Chondrocyte (in vitro differentiated cells): ENCODE measurements at regions not wholly inside any gene's neighbourhood (a gene's known extent, or its start where the extent isn't known, plus 50 kb on each side); places are given as distances from the start of the nearest gene placed in this dataset.

ENCODE experiments used
- DNase-seq: peaks from one replicate; pipeline ENCODE4 v3.0.0; 2021; ENCODE audit warnings: mixed read lengths, low spot score
- H3K27ac Mint-ChIP-seq: one replicate; pipeline ENCODE4 v1.8.0; 2021; ENCODE audit warnings: mild to moderate bottlenecking, moderate library complexity, mixed read lengths; ENCODE audit not compliant: unreplicated experiment
- H3K27me3 Mint-ChIP-seq: 2 replicates; pipeline ENCODE4 v1.8.0; 2021; ENCODE audit warnings: low read depth, mixed read lengths
- H3K36me3 Mint-ChIP-seq: 2 replicates; pipeline ENCODE4 v1.8.0; 2021; ENCODE audit warnings: low read depth, mixed read lengths
- H3K4me1 Mint-ChIP-seq: 2 replicates; pipeline ENCODE4 v1.8.0; 2021; ENCODE audit warnings: low read depth, mild to moderate bottlenecking, mixed read lengths
- H3K4me3 Mint-ChIP-seq: one replicate; pipeline ENCODE4 v1.8.0; 2021; ENCODE audit warnings: mild to moderate bottlenecking, moderate library complexity, mixed read lengths; ENCODE audit not compliant: unreplicated experiment
- H3K9me3 Mint-ChIP-seq: 2 replicates; pipeline ENCODE4 v1.8.0; 2021; ENCODE audit warnings: low read depth, mixed read lengths
- TF ChIP-seq, protein P1 (sequence below): fragments of 200-600 bp; sonication (generic); IDR thresholded peaks from 2 replicates; pipeline ENCODE4 v1.5.0; 2021; ENCODE audit warnings: antibody characterized with exemption, mild to moderate bottlenecking, moderate library complexity

DNA sequence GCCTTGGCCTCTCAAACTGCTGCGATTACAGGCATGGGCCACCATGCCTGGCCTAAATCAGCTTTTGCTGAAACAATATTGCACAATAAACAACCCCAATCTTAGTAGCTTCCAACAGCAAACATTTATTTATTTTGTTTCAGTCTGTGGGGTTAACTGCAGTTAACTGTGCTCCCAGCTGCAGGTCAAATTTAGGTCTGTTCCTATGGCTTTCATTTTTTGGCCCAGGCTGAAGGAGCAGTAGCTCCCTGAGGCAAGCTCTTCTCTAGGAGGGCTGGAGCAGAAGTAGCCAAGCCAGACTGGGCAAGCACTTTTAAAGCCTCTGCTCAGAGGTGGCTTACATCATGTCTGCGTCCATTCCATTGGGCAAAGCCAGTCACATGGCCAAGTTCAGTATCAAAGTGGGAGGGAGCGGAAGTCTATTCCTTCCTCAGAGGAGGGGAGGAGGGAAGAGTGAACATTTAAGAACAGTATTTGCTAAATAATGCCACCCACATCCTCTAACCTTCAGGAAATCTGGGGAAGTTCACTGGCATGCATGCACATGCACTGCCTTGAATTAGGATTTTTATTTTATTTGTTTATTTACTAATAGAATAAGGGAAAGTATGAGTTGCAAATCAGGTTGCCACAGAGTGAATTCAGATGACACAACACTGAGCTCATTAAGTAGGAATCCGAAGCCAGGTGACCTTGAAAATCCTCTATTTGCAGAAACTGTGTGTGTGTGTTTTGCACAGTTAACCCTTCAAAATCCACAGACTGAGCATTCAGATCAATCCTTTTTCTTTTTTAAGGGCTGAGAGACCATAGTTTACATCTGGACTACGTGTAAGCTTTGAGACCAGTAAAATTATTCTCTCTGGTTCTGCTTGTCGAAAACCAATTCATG, 122.0 kb upstream of the SEL1L start:
- no peak for DNase-seq
- H3K27ac Mint-ChIP-seq = no peak overlapping the region
- H3K27me3 Mint-ChIP-seq = peaks cover 1% of the 10 kb centered on the region
- no peak overlapping the region for H3K4me3 Mint-ChIP-seq
- H3K9me3 Mint-ChIP-seq = peaks cover 7% of the 10 kb centered on the region
- TF ChIP-seq, protein P1, sequence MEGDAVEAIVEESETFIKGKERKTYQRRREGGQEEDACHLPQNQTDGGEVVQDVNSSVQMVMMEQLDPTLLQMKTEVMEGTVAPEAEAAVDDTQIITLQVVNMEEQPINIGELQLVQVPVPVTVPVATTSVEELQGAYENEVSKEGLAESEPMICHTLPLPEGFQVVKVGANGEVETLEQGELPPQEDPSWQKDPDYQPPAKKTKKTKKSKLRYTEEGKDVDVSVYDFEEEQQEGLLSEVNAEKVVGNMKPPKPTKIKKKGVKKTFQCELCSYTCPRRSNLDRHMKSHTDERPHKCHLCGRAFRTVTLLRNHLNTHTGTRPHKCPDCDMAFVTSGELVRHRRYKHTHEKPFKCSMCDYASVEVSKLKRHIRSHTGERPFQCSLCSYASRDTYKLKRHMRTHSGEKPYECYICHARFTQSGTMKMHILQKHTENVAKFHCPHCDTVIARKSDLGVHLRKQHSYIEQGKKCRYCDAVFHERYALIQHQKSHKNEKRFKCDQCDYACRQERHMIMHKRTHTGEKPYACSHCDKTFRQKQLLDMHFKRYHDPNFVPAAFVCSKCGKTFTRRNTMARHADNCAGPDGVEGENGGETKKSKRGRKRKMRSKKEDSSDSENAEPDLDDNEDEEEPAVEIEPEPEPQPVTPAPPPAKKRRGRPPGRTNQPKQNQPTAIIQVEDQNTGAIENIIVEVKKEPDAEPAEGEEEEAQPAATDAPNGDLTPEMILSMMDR = no peak
- H3K36me3 Mint-ChIP-seq = no peaks in the 10 kb centered on the region
- no peaks in the 10 kb centered on the region for H3K4me1 Mint-ChIP-seq

DNA sequence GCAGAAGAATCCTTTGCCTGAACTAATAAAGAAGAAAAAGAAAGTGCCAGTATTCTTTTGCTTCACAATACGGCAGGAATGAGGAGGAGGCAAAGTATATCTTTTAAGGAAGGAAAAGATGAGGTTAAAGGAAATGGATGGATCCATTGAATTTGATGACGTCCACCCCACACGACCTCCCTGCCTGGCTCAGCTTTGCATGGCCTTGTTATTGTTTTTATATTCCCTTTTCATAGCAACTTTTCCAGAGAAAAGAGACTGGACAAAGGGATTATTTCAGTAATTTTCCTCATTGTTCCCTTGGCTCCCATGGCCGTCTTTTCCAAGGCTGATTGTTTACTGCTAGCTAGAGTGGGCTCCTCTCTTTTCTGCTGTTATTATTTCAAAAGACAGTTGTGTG, 123.2 kb upstream of the SEL1L start:
- no peaks in the 10 kb centered on the region for H3K36me3 Mint-ChIP-seq

DNA sequence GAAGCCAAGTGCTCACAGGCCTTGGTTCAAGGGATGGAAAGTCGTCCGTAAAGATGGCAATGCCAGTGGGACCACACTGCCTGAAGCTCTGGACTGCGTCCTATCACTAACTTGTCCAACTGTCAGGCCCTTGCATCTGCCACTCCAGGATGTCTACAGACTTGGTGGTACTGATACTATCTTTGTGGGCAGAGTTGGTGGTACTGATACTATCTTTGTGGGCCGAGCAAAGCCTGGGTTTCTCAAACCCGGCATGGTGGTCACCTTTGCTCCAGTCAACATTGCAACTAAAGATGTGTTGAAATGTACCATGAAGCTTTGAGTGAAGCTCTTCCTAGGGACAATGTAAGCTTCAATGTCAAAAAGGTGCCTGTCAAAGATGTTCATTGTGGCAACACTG, 128.4 kb upstream of the SEL1L start:
- no peak overlapping the region for H3K27ac Mint-ChIP-seq
- H3K4me3 Mint-ChIP-seq = no peak overlapping the region
- no peaks in the 10 kb centered on the region for H3K27me3 Mint-ChIP-seq
- no peak for DNase-seq
- no peaks in the 10 kb centered on the region for H3K36me3 Mint-ChIP-seq
- peaks cover 4% of the 10 kb centered on the region for H3K9me3 Mint-ChIP-seq
- no peaks in the 10 kb centered on the region for H3K4me1 Mint-ChIP-seq
- TF ChIP-seq, protein P1 = no peak

More for the DNA sequence above, 123.2 kb upstream of the SEL1L start:
- peaks cover 1% of the 10 kb centered on the region for H3K27me3 Mint-ChIP-seq
- TF ChIP-seq, protein P1 = no peak
- H3K4me3 Mint-ChIP-seq = no peak overlapping the region
- no peak for DNase-seq
- H3K4me1 Mint-ChIP-seq = no peaks in the 10 kb centered on the region
- H3K9me3 Mint-ChIP-seq = peaks cover 7% of the 10 kb centered on the region
- H3K27ac Mint-ChIP-seq = no peak overlapping the region

DNA sequence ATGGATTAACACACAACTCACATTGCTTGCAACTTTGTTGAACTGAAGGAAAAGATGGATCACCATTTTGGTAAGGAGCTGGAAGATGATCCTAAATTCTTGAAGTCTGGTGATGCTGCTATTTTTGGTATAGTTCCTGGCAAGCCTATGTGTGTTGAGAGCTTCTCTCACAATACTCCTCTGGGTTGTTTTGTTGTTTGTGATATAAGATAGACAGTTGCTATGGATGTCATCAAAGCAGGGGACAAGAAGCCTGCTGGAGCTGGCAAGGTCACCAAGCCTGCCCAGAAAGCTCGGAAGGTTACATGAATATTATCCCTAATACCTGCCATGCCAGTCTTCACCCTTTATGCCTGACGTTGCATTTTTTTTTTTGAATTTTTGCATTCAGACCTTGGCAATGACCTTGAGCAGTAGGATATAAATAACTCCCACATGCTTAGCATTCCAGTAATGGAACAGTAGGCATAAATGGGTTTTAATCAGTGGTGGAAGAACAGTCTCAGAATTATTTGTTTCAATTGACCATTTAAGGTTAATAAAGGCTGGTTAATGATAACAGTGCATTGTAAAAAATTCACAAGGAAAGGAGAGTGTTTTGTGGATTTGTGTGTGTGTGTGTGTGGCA, 129.0 kb upstream of the SEL1L start:
- no peak for DNase-seq
- H3K36me3 Mint-ChIP-seq = no peaks in the 10 kb centered on the region
- H3K27ac Mint-ChIP-seq = no peak overlapping the region
- H3K4me1 Mint-ChIP-seq = no peaks in the 10 kb centered on the region
- peaks cover 10% of the 10 kb centered on the region for H3K9me3 Mint-ChIP-seq
- no peaks in the 10 kb centered on the region for H3K27me3 Mint-ChIP-seq
- TF ChIP-seq, protein P1 = no peak
- no peak overlapping the region for H3K4me3 Mint-ChIP-seq

DNA sequence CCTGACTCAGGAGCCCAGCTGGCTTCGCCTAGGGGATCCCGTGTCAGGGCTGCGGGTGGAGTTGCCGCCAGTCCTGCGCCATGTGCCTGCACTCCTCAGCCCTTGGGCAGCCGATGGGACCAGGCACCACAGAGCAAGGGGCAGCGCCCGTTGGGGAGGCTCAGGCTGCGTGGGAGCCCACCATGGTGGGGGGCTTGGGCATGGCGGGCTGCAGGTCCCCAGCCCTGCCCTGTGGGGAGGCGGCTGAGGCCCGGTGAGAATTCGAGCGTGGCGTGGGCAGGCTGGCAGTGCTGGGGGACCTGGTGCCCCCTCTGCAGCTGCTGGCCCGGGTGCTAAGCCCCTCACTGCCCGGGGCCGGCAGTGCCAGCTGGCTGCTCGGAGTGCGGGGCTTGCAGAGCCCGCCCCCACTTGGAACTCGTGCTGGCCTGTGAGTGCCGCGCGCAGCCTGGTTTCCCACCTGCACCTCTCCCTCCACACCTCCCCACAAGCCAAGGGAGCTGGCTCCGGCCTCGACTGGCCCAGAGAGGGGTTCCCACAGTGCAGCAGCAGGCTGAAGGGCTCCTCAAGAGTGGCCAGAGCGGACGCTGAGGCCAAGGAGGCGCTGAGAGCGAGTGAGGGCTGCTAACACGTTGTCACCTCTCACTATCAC, 135.1 kb upstream of the SEL1L start:
- H3K36me3 Mint-ChIP-seq = no peaks in the 10 kb centered on the region
- TF ChIP-seq, protein P1 = no peak
- no peak for DNase-seq
- peaks cover 16% of the 10 kb centered on the region for H3K9me3 Mint-ChIP-seq
- no peaks in the 10 kb centered on the region for H3K27me3 Mint-ChIP-seq
- H3K4me3 Mint-ChIP-seq = no peak overlapping the region
- H3K4me1 Mint-ChIP-seq = no peaks in the 10 kb centered on the region
- no peak overlapping the region for H3K27ac Mint-ChIP-seq
